ENCODE measurements at regions not wholly inside any gene's neighbourhood (a gene's known extent, or its start where the extent isn't known, plus 50 kb on each side); places are given as distances from the start of the nearest gene placed in this dataset.
A peak's percentile ranks its signal among the peaks of the same experiment; 100 is the strongest.
"Not testable (repeated sequence)": the region's sequence is repeated elsewhere in the genome, so short reads cannot be mapped to it uniquely, and the experiment has no call there.

- no peak overlapping the region for H3K4me3 ChIP-seq (ENCODE audit: low read length)
- DNase-seq (ENCODE audit: low read depth): no peak
- no peak for TF ChIP-seq CTCF (conservative IDR thresholded peaks at IDR 0.05; ENCODE audit: low read depth, low read length)
Observed at GRCh38 chr3:193962986-193963685, 172.8 kb upstream of the HES1 start.

- DNase-seq (ENCODE audit: low read depth): no peak
- no peak overlapping the region for H3K4me3 ChIP-seq (ENCODE audit: low read length)
- TF ChIP-seq CTCF (conservative IDR thresholded peaks at IDR 0.05; ENCODE audit: low read depth, low read length): no peak
Observed at GRCh38 chr3:193963808-193964516, 172.0 kb upstream of the HES1 start.

GRCh38 chr3:193964517-193964880 is 171.4 kb upstream of the HES1 start:
- TF ChIP-seq CTCF (conservative IDR thresholded peaks at IDR 0.05; ENCODE audit: low read depth, low read length): no peak
- no peak overlapping the region for H3K4me3 ChIP-seq (ENCODE audit: low read length)
- no peak for DNase-seq (ENCODE audit: low read depth)

GRCh38 chr3:193968380-193968974 is 167.5 kb upstream of the HES1 start:
- no peak overlapping the region for H3K4me3 ChIP-seq (ENCODE audit: low read length)
- no peak for DNase-seq (ENCODE audit: low read depth)
- TF ChIP-seq CTCF (conservative IDR thresholded peaks at IDR 0.05; ENCODE audit: low read depth, low read length): no peak

GRCh38 chr3:193970131-193970772 is 165.7 kb upstream of the HES1 start:
- peak; percentile 65 for TF ChIP-seq CTCF (conservative IDR thresholded peaks at IDR 0.05; ENCODE audit: low read depth, low read length)
- DNase-seq (ENCODE audit: low read depth); H3K4me3 ChIP-seq (ENCODE audit: low read length): not testable (repeated sequence)

GRCh38 chr3:193970773-193971206 is 165.2 kb upstream of the HES1 start:
- no peak for TF ChIP-seq CTCF (conservative IDR thresholded peaks at IDR 0.05; ENCODE audit: low read depth, low read length)
- no peak for DNase-seq (ENCODE audit: low read depth)
- no peak overlapping the region for H3K4me3 ChIP-seq (ENCODE audit: low read length)
